B cell (primary cell): ENCODE measurements at regions not wholly inside any gene's neighbourhood (a gene's known extent, or its start where the extent isn't known, plus 50 kb on each side); places are given as distances from the start of the nearest gene placed in this dataset.

Experiments used
- ATAC-seq: fragments of 200-7000 bp; cut with Tn5 transposase; one replicate; pipeline ENCODE4 v1.10.0; 2021; ENCODE audit warnings: low read depth, mild to moderate bottlenecking, moderate number of reproducible peaks, moderate library complexity
- CTCF ChIA-PET: fragments of 350-600 bp; sonication (Branson Sonifier 250); formaldehyde crosslinking; loops from one replicate; lab custom pipeline; 2021; ENCODE audit warnings: antibody characterized with exemption, inconsistent platforms; lab: Charles Lee
- POLR2A ChIA-PET: fragments of 350-600 bp; sonication (Branson Sonifier 250); formaldehyde crosslinking; loops from one replicate; lab custom pipeline; 2021; ENCODE audit warnings: antibody characterized with exemption; lab: Charles Lee
- DNase-seq: peaks from one replicate; pipeline ENCODE4 v3.0.0; 2013
- H2AFZ ChIP-seq: 2 replicates; pipeline ENCODE4 v1.6.1; 2012; ENCODE audit warnings: mild to moderate bottlenecking, low read depth, low read length; ENCODE audit not compliant: insufficient read depth, poor library complexity, severe bottlenecking
- H3K27ac ChIP-seq, 2 donors: 1 replicate in 1 of 2; 2 replicates in 1 of 2; pipeline ENCODE4 v1.5.1; 2012 to 2013; ENCODE audit warnings: low read length in 2 of 2, mild to moderate bottlenecking in 2 of 2, moderate library complexity in 1 of 2
- H3K27me3 ChIP-seq, 4 experiments: fragments of 200-600 bp in 1 of 4; sonication (generic) in 1 of 4; replicated peaks in 1 of 4; 1 replicate in 2 of 4; 2 replicates in 2 of 4; pipeline versions ENCODE4 v1.6.1 to v1.7.0; 2013 to 2016; ENCODE audit warnings: low read length in 3 of 4, mild to moderate bottlenecking in 2 of 4, mixed read lengths in 1 of 4, moderate library complexity in 1 of 4; ENCODE audit not compliant: insufficient read depth in 4 of 4, control insufficient read depth in 3 of 4; ENCODE audit errors: control extremely low read depth in 1 of 4
- H3K36me3 ChIP-seq, 2 experiments: replicated peaks in 1 of 2; 1 replicate in 1 of 2; 2 replicates in 1 of 2; pipeline versions ENCODE4 v1.6.1 to v1.7.1; 2013; ENCODE audit warnings: low read length in 1 of 2; ENCODE audit not compliant: insufficient read depth in 2 of 2, control insufficient read depth in 1 of 2; ENCODE audit errors: control extremely low read depth in 1 of 2, extremely low read depth in 1 of 2
- H3K4me1 ChIP-seq, 2 donors: fragments of 200-600 bp in 1 of 2; sonication (generic) in 1 of 2; 1 replicate in 1 of 2; 2 replicates in 1 of 2; pipeline versions ENCODE4 v1.5.1 to v1.6.1; 2013 to 2017; ENCODE audit warnings: low read length in 2 of 2; ENCODE audit not compliant: control insufficient read depth in 2 of 2, insufficient read depth in 2 of 2
- H3K4me2 ChIP-seq: replicated peaks from 2 replicates; pipeline ENCODE3; 2012; ENCODE audit warnings: mild to moderate bottlenecking, low read depth, low read length; ENCODE audit not compliant: poor library complexity, severe bottlenecking
- H3K4me3 ChIP-seq, 5 experiments: fragments of 200-600 bp in 1 of 5; sonication (generic) in 1 of 5; 1 replicate in 3 of 5; 2 replicates in 2 of 5; pipeline versions ENCODE4 v1.5.1 to v1.7.0; 2011 to 2016; ENCODE audit warnings: low read length in 4 of 5, mild to moderate bottlenecking in 4 of 5, low read depth in 2 of 5, control low read depth in 1 of 5, moderate library complexity in 1 of 5; ENCODE audit not compliant: insufficient read depth in 1 of 5; ENCODE audit errors: control extremely low read depth in 1 of 5, extremely low read depth in 1 of 5
- H3K79me2 ChIP-seq: fragments of 200-600 bp; sonication (generic); one replicate; pipeline ENCODE4 v1.6.0; 2016; ENCODE audit warnings: low read length; ENCODE audit not compliant: control insufficient read depth, insufficient read depth
- H3K9ac ChIP-seq: fragments of 200-600 bp; sonication (generic); 2 replicates; pipeline ENCODE4 v1.6.1; 2017; ENCODE audit warnings: mild to moderate bottlenecking, low read length, moderate library complexity
- H3K9me3 ChIP-seq, 3 donors: one replicate each; pipeline versions ENCODE4 v1.6.1 to v1.7.1; 2013; ENCODE audit warnings: low read length in 2 of 3; ENCODE audit not compliant: control insufficient read depth in 2 of 3, insufficient read depth in 1 of 3; ENCODE audit errors: control extremely low read depth in 1 of 3
- H4K20me1 ChIP-seq: 2 replicates; pipeline ENCODE4 v1.6.0; 2012; ENCODE audit warnings: mild to moderate bottlenecking, low read length; ENCODE audit not compliant: insufficient read depth, control insufficient read depth, poor library complexity, severe bottlenecking
- H3K27ac Mint-ChIP-seq: one replicate; pipeline ENCODE4 v1.8.0; 2021; ENCODE audit warnings: mixed read lengths
- H3K27me3 Mint-ChIP-seq: one replicate; pipeline ENCODE4 v1.8.0; 2021; ENCODE audit warnings: mixed read lengths
- H3K4me1 Mint-ChIP-seq: one replicate; pipeline ENCODE4 v1.8.0; 2021; ENCODE audit warnings: mixed read lengths
- H3K4me3 Mint-ChIP-seq: one replicate; pipeline ENCODE4 v1.8.0; 2021; ENCODE audit warnings: mixed read lengths
- H3K9me3 Mint-ChIP-seq: one replicate; pipeline ENCODE4 v1.8.0; 2022; ENCODE audit warnings: mixed read lengths; ENCODE audit not compliant: insufficient read depth
- EZH2 ChIP-seq: IDR thresholded peaks from 2 replicates; pipeline ENCODE4 v1.6.1; 2012; ENCODE audit warnings: borderline replicate concordance, low read depth, mild to moderate bottlenecking, moderate library complexity, low read length; ENCODE audit not compliant: insufficient read depth, poor library complexity, severe bottlenecking
- WGBS: methylation state at CpG from one replicate; pipeline ENCODE4 v1.1.5; 2013; ENCODE audit warnings: missing lambda C conversion rate; ENCODE audit not compliant: insufficient coverage; 5-methylcytosine and 5-hydroxymethylcytosine counted together
- intact Hi-C: fragments of 100-400 bp; cut with micrococcal nuclease; formaldehyde crosslinking; loops from one replicate; pipeline ENCODE4 v1.10.0; 2022
- TF ChIP-seq, protein P1 (sequence below): fragments of 200-600 bp; IDR thresholded peaks from one replicate; pipeline ENCODE4 v1.8.0; 2022; ENCODE audit warnings: antibody characterized with exemption, mild to moderate bottlenecking

DNA sequence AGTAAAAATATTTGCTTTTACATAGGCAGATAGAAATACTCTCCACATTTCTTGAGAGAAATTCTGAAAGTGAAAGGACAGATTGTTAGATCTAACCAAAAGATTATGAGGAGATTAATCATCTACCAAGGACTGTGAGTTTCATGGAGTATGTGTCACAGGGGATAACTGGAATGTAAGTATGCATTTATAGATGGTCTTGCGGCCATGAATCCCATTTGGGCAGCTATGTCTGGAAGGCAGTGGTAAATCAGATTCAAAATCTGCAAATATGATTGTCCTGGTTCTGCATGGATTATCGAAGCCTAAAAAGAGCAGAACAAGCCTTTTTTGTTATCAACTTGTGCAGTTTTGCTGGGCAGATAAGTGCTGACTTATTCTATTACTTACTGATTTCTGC is 293.8 kb downstream of the RFPL4B start:
- no peak for ATAC-seq
- POLR2A ChIA-PET: no interaction called here
- Mint-ChIP-seq H3K4me1 (no peaks in the 10 kb centered on the region), H3K27ac (no peak overlapping the region), H3K27me3 (no peaks in the 10 kb centered on the region), H3K4me3 (no peak overlapping the region), H3K9me3 (no peaks in the 10 kb centered on the region)
- intact Hi-C loops: no loop called here
- no peaks in the 10 kb centered on the region for H3K4me1 ChIP-seq
- H3K9ac ChIP-seq: no peak overlapping the region
- no peak for DNase-seq
- H4K20me1 ChIP-seq: no peaks in the 10 kb centered on the region
- H3K36me3 ChIP-seq: no peaks in the 10 kb centered on the region
- no peaks in the 10 kb centered on the region for H3K27me3 ChIP-seq
- no peak overlapping the region for H3K27ac ChIP-seq
- CTCF ChIA-PET: no interaction called here
- WGBS: 92% methylated on average over 1 of the region's 2 CpGs
- H3K9me3 ChIP-seq: no peaks in the 10 kb centered on the region
- TF ChIP-seq, protein P1, sequence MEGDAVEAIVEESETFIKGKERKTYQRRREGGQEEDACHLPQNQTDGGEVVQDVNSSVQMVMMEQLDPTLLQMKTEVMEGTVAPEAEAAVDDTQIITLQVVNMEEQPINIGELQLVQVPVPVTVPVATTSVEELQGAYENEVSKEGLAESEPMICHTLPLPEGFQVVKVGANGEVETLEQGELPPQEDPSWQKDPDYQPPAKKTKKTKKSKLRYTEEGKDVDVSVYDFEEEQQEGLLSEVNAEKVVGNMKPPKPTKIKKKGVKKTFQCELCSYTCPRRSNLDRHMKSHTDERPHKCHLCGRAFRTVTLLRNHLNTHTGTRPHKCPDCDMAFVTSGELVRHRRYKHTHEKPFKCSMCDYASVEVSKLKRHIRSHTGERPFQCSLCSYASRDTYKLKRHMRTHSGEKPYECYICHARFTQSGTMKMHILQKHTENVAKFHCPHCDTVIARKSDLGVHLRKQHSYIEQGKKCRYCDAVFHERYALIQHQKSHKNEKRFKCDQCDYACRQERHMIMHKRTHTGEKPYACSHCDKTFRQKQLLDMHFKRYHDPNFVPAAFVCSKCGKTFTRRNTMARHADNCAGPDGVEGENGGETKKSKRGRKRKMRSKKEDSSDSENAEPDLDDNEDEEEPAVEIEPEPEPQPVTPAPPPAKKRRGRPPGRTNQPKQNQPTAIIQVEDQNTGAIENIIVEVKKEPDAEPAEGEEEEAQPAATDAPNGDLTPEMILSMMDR: no peak
- no peak for TF ChIP-seq EZH2
- H3K4me2 ChIP-seq: no peak overlapping the region
- no peak overlapping the region for H3K4me3 ChIP-seq
- H3K79me2 ChIP-seq: no peaks in the 10 kb centered on the region
- no peak overlapping the region for H2AFZ ChIP-seq

DNA sequence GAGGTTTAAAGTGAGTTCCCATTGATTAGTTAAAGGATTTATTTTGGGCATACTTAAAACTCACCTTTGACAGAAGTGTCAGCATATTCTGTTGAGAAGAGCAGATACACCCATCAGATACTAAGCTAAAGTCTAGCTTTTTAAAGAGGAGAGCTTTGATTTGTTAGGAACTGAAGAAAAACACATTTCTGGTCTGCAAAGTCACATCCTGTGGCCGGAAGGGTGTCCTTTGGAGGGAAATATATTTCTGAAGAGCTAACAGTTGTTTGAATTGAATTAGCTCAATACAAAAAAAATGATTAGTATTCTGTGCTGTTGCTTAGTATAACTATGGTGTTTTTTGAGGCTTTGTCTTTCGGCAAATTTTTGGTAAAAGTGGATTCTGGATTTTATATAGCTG is 302.7 kb downstream of the RFPL4B start:
- no peaks in the 10 kb centered on the region for H3K9me3 Mint-ChIP-seq
- intact Hi-C loops: no loop called here

More for the DNA sequence above, 302.7 kb downstream of the RFPL4B start:
- H3K9ac ChIP-seq: no peak overlapping the region
- TF ChIP-seq EZH2: no peak
- TF ChIP-seq, protein P1: no peak
- H3K27me3 Mint-ChIP-seq: peaks cover 2% of the 10 kb centered on the region
- H3K4me2 ChIP-seq: no peak overlapping the region
- H2AFZ ChIP-seq: no peak overlapping the region
- H4K20me1 ChIP-seq: no peaks in the 10 kb centered on the region
- H3K4me3 ChIP-seq: no peak overlapping the region
- no peaks in the 10 kb centered on the region for H3K36me3 ChIP-seq
- no peak for DNase-seq
- ChIA-PET CTCF (no interaction called here), POLR2A (no interaction called here)
- ATAC-seq: no peak
- 17% methylated on average over 1 of the region's 2 CpGs for WGBS
- H3K4me1 Mint-ChIP-seq: no peaks in the 10 kb centered on the region
- H3K27ac ChIP-seq: no peak overlapping the region
- no peaks in the 10 kb centered on the region for H3K9me3 ChIP-seq
- H3K4me1 ChIP-seq: no peaks in the 10 kb centered on the region
- no peak overlapping the region for H3K27ac Mint-ChIP-seq
- no peak overlapping the region for H3K4me3 Mint-ChIP-seq
- no peaks in the 10 kb centered on the region for H3K27me3 ChIP-seq
- no peaks in the 10 kb centered on the region for H3K79me2 ChIP-seq
